Adrenal gland (tissue), 5 donors: ENCODE measurements at regions not wholly inside any gene's neighbourhood (a gene's known extent, or its start where the extent isn't known, plus 50 kb on each side); places are given as distances from the start of the nearest gene placed in this dataset.

Experiments used
- CTCF ChIP-seq, 6 experiments: fragments of 450-650 bp in 4 of 6; fragments of 200-600 bp in 2 of 6; sonication (generic) in 1 of 6; IDR thresholded peaks; 1 replicate in 5 of 6; 2 replicates in 1 of 6; pipeline versions ENCODE4 v1.5.1 to v1.8.0; 2016 to 2021; ENCODE audit warnings: antibody characterized with exemption in 6 of 6, mild to moderate bottlenecking in 2 of 6, moderate library complexity in 1 of 6
- POLR2A ChIP-seq, 2 donors: fragments of 450-650 bp; IDR thresholded peaks; one replicate each; pipeline ENCODE4 v1.6.1; 2017; ENCODE audit warnings: antibody characterized with exemption in 2 of 2, mild to moderate bottlenecking in 2 of 2, moderate library complexity in 1 of 2
- donor health status: DM: no; HTN: no; CAD: no.

DNA sequence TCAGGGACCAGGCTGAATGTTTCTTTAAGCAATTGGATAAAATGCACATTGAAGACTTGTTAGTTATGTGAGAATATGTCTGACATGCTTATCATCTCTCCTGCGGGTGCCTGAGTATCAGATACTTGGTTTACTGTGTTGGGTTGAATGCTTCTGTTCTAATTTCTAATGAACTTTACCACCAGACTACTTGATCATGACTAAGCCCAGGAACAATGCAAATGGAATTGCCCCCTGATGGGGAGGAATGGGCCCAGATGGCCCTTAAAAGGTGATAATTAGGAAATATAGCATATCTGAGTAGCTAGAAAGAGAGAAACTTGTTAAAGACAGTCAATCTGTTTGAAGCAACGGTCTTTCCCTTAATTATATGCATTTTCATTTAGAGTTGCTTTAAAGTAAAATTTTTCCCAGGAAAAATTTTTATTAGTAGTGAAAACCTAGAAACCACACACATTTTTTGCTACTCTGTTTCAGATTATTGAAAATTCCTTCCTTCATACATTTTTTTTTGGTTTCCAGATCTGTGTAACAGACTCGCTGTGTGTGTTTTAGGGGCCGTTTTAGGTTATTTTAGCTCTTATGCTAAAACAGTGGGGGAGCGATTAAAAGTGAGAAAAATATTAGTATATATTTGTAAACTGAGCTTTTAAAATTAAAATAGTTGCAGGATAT is 186.6 kb downstream of the TM9SF2 start:
- TF ChIP-seq CTCF (IDR thresholded peaks at IDR 0.05) (no peak), POLR2A (IDR thresholded peaks at IDR 0.05) (no peak)
